HG02759 (cell line): ENCODE measurements at regions not wholly inside any gene's neighbourhood (a gene's known extent, or its start where the extent isn't known, plus 50 kb on each side); places are given as distances from the start of the nearest gene placed in this dataset.
"Not testable (repeated sequence)": the region's sequence is repeated elsewhere in the genome, so short reads cannot be mapped to it uniquely, and the experiment has no call there.

Experiments used
- ATAC-seq: cut with Tn5 transposase; IDR thresholded peaks from one replicate; pipeline ENCODE4 v1.9.1; 2021; ENCODE audit warnings: mild to moderate bottlenecking, moderate library complexity; ENCODE audit not compliant: unreplicated experiment

DNA sequence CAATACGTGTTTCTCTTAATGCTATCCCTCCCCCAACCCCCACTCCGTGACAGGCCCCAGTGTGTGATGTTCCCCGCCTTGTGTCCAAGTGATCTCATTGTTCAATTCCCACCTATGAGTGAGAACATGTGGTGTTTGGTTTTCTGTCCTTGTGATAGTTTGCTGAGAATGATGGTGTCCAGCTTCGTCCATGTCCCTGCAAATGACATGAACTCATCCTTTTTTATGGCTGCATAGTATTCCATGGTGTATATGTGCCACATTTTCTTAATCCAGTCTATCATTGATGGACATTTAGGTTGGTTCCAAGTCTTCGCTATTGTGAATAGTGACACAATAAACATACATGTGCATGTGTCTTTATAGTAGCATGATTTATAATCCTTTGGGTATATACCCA, 52.5 kb downstream of the KIAA0408 start:
- ATAC-seq: not testable (repeated sequence)

DNA sequence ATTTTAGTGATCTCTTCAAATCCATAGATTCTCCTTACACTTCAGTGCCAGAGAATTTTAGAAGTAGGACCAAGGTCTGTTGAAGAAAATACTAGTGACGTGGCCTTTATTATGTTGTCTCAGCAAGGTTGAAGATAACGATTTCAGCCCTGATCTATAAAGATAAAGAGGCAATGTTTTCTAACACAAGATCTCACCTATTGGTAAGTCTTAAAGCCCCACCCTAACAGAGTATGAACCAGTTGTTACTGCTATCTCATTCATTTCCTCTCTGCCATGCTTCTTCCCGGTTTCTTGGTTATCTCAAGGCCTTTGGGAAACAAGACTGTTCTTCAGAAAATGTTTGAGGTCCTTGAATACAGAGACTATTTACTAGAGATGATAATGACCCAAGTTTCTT, 53.1 kb downstream of the KIAA0408 start:
- ATAC-seq: no peak

DNA sequence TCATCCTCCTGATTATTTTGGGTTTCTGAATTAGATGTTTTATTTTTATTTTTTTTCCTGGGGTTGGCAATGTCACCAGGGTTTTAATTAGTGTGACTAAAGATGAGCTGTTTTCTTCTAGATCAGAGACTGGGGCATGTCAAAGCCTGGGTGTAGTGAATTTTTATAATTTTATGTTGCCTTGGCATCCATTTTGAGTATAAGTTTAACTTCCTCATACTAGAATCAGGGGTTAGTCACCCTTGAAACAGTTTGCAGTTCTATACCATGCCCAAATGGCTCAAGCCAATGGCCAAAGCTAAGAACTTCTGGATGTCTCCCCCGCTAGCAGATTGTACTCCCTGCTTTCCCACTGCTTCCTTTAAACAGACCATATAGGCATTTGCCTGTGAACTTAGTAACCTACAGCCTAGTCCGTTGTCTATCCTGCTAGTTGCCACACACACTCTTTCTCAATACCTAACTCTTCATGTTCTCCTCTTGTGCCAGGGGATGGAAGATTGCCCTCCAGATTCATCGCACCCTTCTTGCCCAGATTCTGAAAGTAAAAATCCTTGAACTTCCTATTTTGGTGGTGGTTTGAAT, 54.5 kb downstream of the KIAA0408 start:
- no peak for ATAC-seq

DNA sequence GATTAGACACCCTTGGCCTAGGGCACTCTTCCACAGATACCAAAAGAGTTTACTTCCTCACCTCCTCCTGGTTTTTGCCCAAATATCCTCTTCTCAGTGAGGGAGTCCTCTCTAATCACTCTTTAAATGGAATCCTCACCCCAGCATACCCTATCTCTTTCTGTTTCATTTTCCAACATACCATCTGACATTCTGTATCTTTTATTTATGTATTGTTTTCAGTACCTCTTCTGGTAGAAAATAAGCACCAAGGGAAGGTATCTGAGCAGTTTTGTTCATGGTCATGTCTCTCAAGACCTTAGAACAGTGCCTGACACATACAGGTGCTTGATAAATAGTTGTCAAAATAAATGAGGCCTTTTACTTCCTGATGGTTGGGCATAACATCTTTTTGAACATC, 55.1 kb downstream of the KIAA0408 start:
- peak; percentile 72 for ATAC-seq

DNA sequence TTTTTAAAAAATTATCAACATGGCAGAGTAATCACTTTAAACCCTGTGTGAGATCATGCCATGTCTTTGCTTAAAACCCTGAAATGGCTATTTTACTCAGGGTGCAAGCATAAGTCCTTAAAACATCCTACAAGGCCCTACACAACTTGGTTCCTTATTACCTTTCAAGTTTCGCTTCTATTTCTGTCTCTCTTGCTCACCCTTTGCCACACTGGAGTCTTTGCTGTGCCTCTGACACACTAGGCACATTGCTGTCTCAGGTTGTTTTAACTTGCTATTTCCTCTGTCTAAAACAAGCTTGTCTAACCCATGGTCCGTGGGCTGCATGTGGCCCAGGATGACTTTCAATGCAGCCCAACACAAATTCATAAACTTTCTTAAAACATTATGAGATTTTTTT, 55.6 kb downstream of the KIAA0408 start:
- peak; percentile 81 for ATAC-seq

DNA sequence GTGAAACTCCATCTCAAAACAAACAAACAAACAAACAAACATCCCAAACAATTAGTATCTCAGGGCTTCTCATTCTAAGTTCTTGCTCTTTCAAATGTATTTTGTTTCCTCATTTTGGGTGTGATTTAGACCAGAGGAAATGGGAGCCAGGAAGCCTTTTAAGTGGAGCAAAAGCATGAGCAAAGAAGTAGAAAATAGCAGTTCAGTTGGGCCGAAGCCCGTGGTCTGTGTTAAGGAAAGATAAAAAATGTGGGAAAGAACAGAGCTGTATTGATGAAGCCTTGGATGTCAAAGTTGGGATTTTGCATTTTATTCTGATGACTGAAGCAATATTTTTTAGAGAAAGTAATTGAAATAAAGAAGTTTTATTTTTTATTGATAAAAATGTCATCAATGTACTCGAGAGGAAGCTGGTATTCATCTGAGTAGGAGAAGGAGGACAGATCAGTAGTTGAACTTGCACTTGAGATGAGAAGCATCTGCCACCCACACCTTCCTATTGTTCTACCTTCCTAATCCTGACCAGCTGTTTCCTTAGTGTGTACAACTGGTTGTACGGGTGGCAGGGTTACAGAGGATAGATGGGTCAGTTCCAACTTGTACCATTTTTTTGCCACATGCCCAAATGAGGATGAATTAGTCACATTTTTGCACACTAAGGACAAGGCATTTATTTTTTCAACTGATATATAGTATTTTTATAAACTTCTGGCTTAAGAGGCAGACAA, 56.1 kb downstream of the KIAA0408 start:
- ATAC-seq: peak; percentile 28

DNA sequence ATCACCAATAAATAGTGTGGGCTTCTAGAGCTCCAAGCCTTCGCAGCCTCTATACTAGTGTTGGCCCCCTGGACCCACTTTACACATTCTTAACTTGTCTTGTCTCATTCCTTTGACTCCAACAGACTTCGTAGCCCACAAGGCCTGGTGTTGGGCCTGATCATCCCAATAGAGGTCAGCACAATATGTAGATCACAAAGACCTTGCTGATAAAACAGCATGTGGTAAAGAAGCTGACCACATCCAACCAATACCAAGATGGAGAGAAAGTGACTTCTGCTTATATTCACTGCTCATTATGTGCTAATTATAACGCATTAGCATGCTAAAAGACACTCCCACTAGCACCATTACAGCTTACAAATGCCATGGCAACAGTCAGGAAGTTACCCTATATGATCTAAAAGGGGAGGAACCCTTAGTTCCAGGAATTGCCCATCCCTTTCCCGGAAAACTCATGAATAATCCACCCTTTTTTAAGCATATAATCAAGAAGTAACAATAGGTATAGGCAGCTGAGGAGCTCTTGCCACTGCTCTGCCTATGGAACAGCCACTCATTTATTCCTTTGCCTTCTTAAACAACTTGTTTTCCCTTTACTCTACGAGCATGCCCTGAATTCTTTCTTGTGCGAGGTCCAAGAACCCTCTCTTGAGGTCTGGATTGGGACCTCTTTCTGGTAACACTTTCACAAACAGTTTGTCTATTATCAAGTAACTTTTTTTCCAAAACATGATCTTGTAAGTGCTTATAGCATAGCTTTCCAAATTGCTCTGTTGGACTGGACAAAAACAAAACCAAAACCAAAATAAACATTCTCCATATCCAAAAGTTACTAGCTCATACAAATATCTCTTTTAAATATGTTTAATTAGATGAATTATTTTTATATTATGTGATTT, 54.6 kb upstream of the ECHDC1 start:
- ATAC-seq: no peak

DNA sequence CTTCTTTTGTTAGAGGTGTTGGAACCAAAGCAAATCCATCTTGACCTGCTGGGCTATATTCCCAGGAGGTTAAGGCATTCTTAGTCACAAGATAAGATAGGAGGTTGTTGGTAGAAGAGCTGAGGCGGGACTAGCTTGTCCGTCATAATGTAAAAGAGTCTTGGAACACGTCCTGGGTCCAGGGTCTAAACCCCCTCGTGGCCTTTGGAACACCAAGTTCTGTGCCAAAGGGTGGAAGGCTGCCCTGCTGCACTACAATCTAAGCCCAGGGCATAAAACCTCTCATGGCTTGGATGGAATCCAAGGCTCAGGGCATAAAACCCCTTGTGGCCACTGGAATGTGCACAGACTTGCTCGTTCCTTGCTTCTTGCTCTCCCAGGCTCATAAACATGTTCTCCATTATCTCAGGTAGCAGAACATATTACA, 53.8 kb upstream of the ECHDC1 start:
- ATAC-seq: not testable (repeated sequence)
